Fibroblast of lung (primary cell): ENCODE measurements at regions not wholly inside any gene's neighbourhood (a gene's known extent, or its start where the extent isn't known, plus 50 kb on each side); places are given as distances from the start of the nearest gene placed in this dataset.

Experiments used
- DNase-seq, 2 donors: peaks; one replicate each; pipeline versions ENCODE4 v3.0.0 to v3.0.0-alpha.2; 2010; ENCODE audit warnings: low read depth in 2 of 2
- H2AFZ ChIP-seq: 2 replicates; pipeline ENCODE4 v1.5.1; 2012; ENCODE audit warnings: low read length, control low read depth, inconsistent platforms
- H3K27ac ChIP-seq: 2 replicates; pipeline ENCODE4 v1.5.1; 2011; ENCODE audit warnings: low read length, control low read depth; ENCODE audit not compliant: insufficient read depth
- H3K27me3 ChIP-seq: 2 replicates; pipeline ENCODE4 v1.5.1; 2011; ENCODE audit warnings: mild to moderate bottlenecking, low read length; ENCODE audit not compliant: control insufficient read depth, insufficient read depth
- H3K36me3 ChIP-seq: 2 replicates; pipeline ENCODE4 v1.5.1; 2011; ENCODE audit warnings: low read length; ENCODE audit not compliant: control insufficient read depth, insufficient read depth
- H3K4me1 ChIP-seq: 2 replicates; pipeline ENCODE4 v1.5.1; 2011; ENCODE audit warnings: low read length; ENCODE audit not compliant: control insufficient read depth, insufficient read depth; ENCODE audit errors: extremely low read depth
- H3K4me2 ChIP-seq: 2 replicates; pipeline ENCODE4 v1.5.1; 2011; ENCODE audit warnings: low read length, control low read depth; ENCODE audit not compliant: insufficient read depth; ENCODE audit errors: extremely low read depth
- H3K4me3 ChIP-seq, 4 experiments: fragments of 200-600 bp in 1 of 4; sonication (generic) in 1 of 4; replicated peaks in 1 of 4; 2 replicates each; pipeline ENCODE4 v1.5.1; 2011 to 2016; ENCODE audit warnings: low read length in 4 of 4, low read depth in 3 of 4, mild to moderate bottlenecking in 3 of 4, control low read depth in 2 of 4, inconsistent platforms in 1 of 4, mixed read lengths in 1 of 4; ENCODE audit not compliant: insufficient read depth in 1 of 4; ENCODE audit errors: control extremely low read depth in 1 of 4
- H3K79me2 ChIP-seq: 2 replicates; pipeline ENCODE4 v1.5.1; 2012; ENCODE audit warnings: mild to moderate bottlenecking, low read length, inconsistent platforms; ENCODE audit not compliant: control insufficient read depth, insufficient read depth
- H3K9ac ChIP-seq: 2 replicates; pipeline ENCODE4 v1.5.1; 2011; ENCODE audit warnings: mild to moderate bottlenecking, low read length, control low read depth; ENCODE audit not compliant: insufficient read depth
- H3K9me3 ChIP-seq: 2 replicates; pipeline ENCODE4 v1.5.1; 2012; ENCODE audit warnings: low read depth, low read length; ENCODE audit not compliant: control insufficient read depth, insufficient read depth
- H4K20me1 ChIP-seq: 2 replicates; pipeline ENCODE4 v1.5.1; 2011; ENCODE audit warnings: low read length; ENCODE audit not compliant: control insufficient read depth, insufficient read depth; ENCODE audit errors: extremely low read depth
- CTCF ChIP-seq, 2 donors: IDR thresholded peaks in 1 of 2; conservative IDR thresholded peaks in 1 of 2; 1 replicate in 1 of 2; 2 replicates in 1 of 2; pipeline ENCODE4 v1.5.1; 2011 to 2012; ENCODE audit warnings: low read length in 2 of 2, control low read depth in 1 of 2, inconsistent platforms in 1 of 2, low read depth in 1 of 2, mild to moderate bottlenecking in 1 of 2
- EZH2 ChIP-seq: IDR thresholded peaks from 2 replicates; pipeline ENCODE4 v1.5.1; 2012; ENCODE audit warnings: low read length, control low read depth, mild to moderate bottlenecking; ENCODE audit errors: missing control alignments

- no peak overlapping the region for H3K27ac ChIP-seq
- no peak overlapping the region for H3K4me3 ChIP-seq
- H4K20me1 ChIP-seq: no peaks in the 10 kb centered on the region
- no peak overlapping the region for H2AFZ ChIP-seq
- H3K79me2 ChIP-seq: no peaks in the 10 kb centered on the region
- TF ChIP-seq EZH2 (no peak), CTCF (conservative IDR thresholded peaks at IDR 0.05 in 1 of 2, IDR thresholded peaks at IDR 0.05 in 1 of 2; ENCODE audit: low read depth in 1 of 2, low read length in 2 of 2) (no peak)
- no peaks in the 10 kb centered on the region for H3K36me3 ChIP-seq
- no peak overlapping the region for H3K9ac ChIP-seq
- H3K4me1 ChIP-seq: no peaks in the 10 kb centered on the region
- H3K9me3 ChIP-seq: no peaks in the 10 kb centered on the region
- peak in 1 of 2 donors; percentile 72 for DNase-seq
- no peaks in the 10 kb centered on the region for H3K27me3 ChIP-seq
- no peak overlapping the region for H3K4me2 ChIP-seq
These were observed 50.5 kb upstream of the NDST3 start for GRCh38 chr4:117983541-117984365.

DNA sequence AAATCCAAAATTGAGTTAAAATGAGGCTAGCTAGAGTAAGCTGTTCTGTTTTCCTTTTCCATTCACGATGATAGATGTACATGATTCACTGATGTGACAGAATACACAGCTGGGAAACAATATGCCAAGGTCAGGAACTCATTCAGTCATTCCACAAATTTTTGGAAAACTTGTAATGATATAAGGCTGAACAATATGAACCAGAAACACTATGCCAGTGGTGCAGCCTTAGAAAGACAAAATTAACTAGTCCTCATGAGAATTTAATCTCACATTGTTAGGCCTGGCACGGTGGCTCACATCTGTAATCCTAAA is 50.0 kb upstream of the NDST3 start:
- peak in 1 of 2 donors; percentile 25 for DNase-seq
- no peak for TF ChIP-seq CTCF (conservative IDR thresholded peaks at IDR 0.05 in 1 of 2, IDR thresholded peaks at IDR 0.05 in 1 of 2; ENCODE audit: low read depth in 1 of 2, low read length in 2 of 2)
- no peak for TF ChIP-seq EZH2
- H3K27ac ChIP-seq: no peak overlapping the region
- H4K20me1 ChIP-seq: no peaks in the 10 kb centered on the region
- H3K4me2 ChIP-seq: no peak overlapping the region
- no peak overlapping the region for H3K4me3 ChIP-seq
- H3K4me1 ChIP-seq: no peaks in the 10 kb centered on the region
- H3K79me2 ChIP-seq: no peaks in the 10 kb centered on the region
- H3K27me3 ChIP-seq: no peaks in the 10 kb centered on the region
- no peaks in the 10 kb centered on the region for H3K36me3 ChIP-seq
- no peak overlapping the region for H2AFZ ChIP-seq
- H3K9ac ChIP-seq: no peak overlapping the region
- H3K9me3 ChIP-seq: no peaks in the 10 kb centered on the region
